ENCODE measurements at regions not wholly inside any gene's neighbourhood (a gene's known extent, or its start where the extent isn't known, plus 50 kb on each side); places are given as distances from the start of the nearest gene placed in this dataset.

- TF ChIP-seq, protein P1, sequence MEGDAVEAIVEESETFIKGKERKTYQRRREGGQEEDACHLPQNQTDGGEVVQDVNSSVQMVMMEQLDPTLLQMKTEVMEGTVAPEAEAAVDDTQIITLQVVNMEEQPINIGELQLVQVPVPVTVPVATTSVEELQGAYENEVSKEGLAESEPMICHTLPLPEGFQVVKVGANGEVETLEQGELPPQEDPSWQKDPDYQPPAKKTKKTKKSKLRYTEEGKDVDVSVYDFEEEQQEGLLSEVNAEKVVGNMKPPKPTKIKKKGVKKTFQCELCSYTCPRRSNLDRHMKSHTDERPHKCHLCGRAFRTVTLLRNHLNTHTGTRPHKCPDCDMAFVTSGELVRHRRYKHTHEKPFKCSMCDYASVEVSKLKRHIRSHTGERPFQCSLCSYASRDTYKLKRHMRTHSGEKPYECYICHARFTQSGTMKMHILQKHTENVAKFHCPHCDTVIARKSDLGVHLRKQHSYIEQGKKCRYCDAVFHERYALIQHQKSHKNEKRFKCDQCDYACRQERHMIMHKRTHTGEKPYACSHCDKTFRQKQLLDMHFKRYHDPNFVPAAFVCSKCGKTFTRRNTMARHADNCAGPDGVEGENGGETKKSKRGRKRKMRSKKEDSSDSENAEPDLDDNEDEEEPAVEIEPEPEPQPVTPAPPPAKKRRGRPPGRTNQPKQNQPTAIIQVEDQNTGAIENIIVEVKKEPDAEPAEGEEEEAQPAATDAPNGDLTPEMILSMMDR (IDR thresholded peaks at IDR 0.05) = no peak
- DNase-seq = no peak
- no peak overlapping the region for H3K4me3 ChIP-seq
- no peaks in the 10 kb centered on the region for H3K36me3 ChIP-seq
- intact Hi-C loops (cut with DNase I; ENCODE audit: low total_unique reads) = no loop called here
- no peaks in the 10 kb centered on the region for H3K4me1 ChIP-seq
- H3K9me3 ChIP-seq = peaks cover 0 to 13% (median 6%) of the 10 kb centered on the region in 3 donors
- no peak overlapping the region for H3K27ac ChIP-seq
- H3K27me3 ChIP-seq = no peaks in the 10 kb centered on the region
Observed at GRCh38 chr11:127895776-127896175, 691.6 kb downstream of the ETS1 start.

DNA sequence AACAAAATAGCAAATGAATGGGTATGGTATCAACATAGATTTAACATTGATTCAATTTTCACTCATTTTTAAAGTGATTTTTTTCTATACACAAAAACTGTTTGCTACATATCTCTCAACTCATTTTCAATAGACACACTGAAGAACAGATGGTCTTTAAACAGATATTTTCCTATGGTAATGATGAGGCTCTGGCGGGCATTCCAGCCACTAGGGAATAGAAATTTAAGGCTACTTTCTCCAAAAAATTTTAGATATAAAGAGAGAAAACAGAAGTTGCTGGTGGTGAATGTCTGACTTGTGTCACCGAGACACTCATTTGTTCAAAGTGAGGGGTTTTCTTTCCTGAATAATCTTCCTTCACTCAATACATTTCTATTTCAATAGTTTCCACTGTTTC lies 693.0 kb downstream of the ETS1 start:
- Histone ChIP-seq H3K36me3 (no peaks in the 10 kb centered on the region), H3K4me3 (no peak overlapping the region), H3K27ac (no peak overlapping the region), H3K27me3 (no peaks in the 10 kb centered on the region), H3K9me3 (peaks cover 0 to 12% (median 6%) of the 10 kb centered on the region in 3 donors), H3K4me1 (no peaks in the 10 kb centered on the region)
- DNase-seq = no peak
- intact Hi-C loops (cut with DNase I; ENCODE audit: low total_unique reads) = no loop called here
- TF ChIP-seq, protein P1 (IDR thresholded peaks at IDR 0.05) = no peak

DNA sequence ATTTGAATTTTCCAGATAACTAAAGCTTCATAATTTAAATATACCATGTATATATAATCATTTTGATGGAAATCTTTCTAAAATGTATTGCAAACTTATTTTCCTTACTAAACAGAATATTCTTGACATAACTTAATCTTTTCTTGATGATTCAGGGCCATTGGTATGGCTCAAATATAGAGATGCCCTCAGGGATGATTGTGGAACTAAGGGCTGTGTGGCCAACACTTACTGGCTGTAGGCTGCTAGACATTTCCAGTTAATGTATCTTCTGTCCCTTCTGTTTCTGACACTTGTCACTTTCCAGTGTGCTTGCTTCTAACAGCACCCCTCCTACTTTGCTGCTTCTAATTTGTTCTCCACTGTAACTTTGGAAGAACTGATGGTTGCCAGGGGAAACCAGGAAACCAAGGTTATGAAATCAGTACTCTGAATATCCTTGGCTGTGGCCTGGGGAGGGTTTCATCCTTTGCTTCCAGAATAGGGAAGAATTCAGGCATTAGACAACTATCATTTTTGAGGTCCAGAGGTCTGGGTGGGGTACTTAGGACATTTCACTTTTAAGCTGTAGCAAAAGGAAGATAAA lies 697.2 kb downstream of the ETS1 start:
- TF ChIP-seq, protein P1 (IDR thresholded peaks at IDR 0.05) = no peak
- Histone ChIP-seq H3K4me3 (no peak overlapping the region), H3K36me3 (no peaks in the 10 kb centered on the region), H3K9me3 (peaks cover 0 to 6% (median 0%) of the 10 kb centered on the region in 3 donors), H3K27me3 (no peaks in the 10 kb centered on the region), H3K27ac (no peak overlapping the region), H3K4me1 (no peaks in the 10 kb centered on the region)
- DNase-seq = no peak
- intact Hi-C loops (cut with DNase I; ENCODE audit: low total_unique reads) = no loop called here

GRCh38 chr11:127888386-127888785 lies 699.0 kb downstream of the ETS1 start:
- Histone ChIP-seq H3K9me3 (peaks cover 0 to 8% (median 0%) of the 10 kb centered on the region in 3 donors), H3K4me1 (no peaks in the 10 kb centered on the region), H3K4me3 (no peak overlapping the region), H3K36me3 (no peaks in the 10 kb centered on the region), H3K27ac (no peak overlapping the region), H3K27me3 (no peaks in the 10 kb centered on the region)
- DNase-seq = no peak
- TF ChIP-seq, protein P1 (IDR thresholded peaks at IDR 0.05) = no peak
- intact Hi-C loops (cut with DNase I; ENCODE audit: low total_unique reads) = no loop called here

DNA sequence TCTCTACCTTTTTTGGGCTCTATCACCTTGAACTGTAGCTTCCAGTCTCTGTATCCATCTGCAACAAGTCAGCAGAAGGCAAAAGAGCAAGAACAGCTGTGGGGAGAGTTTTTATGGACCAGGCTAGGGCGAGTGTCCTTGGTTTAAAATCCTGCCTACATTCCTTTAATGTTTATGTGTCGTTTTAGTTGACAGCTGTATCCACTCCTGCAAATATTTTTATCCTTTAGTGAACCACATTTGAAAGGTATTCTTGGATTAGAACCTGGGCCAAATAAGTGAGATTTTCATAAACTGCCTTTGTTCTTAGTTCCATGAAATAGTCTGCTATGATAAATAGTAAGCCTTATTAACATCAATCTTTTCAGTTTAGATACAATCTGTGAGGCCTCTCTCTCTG lies 712.2 kb downstream of the ETS1 start:
- Histone ChIP-seq H3K4me1 (no peaks in the 10 kb centered on the region), H3K4me3 (no peak overlapping the region), H3K36me3 (no peaks in the 10 kb centered on the region), H3K27ac (no peak overlapping the region), H3K9me3 (no peaks in the 10 kb centered on the region), H3K27me3 (no peaks in the 10 kb centered on the region)
- intact Hi-C loops (cut with DNase I; ENCODE audit: low total_unique reads) = no loop called here
- TF ChIP-seq, protein P1 (IDR thresholded peaks at IDR 0.05) = no peak
- DNase-seq = no peak

GRCh38 chr11:127873478-127873877 lies 713.9 kb downstream of the ETS1 start:
- no peaks in the 10 kb centered on the region for H3K9me3 ChIP-seq
- TF ChIP-seq, protein P1 (IDR thresholded peaks at IDR 0.05) = no peak
- DNase-seq = no peak
- no peaks in the 10 kb centered on the region for H3K36me3 ChIP-seq
- no peaks in the 10 kb centered on the region for H3K4me1 ChIP-seq
- H3K4me3 ChIP-seq = no peak overlapping the region
- H3K27me3 ChIP-seq = no peaks in the 10 kb centered on the region
- intact Hi-C loops (cut with DNase I; ENCODE audit: low total_unique reads) = no loop called here
- H3K27ac ChIP-seq = no peak overlapping the region

Data from tibial artery (tissue), 4 donors.